ENCODE measurements at regions not wholly inside any gene's neighbourhood (a gene's known extent, or its start where the extent isn't known, plus 50 kb on each side); places are given as distances from the start of the nearest gene placed in this dataset.

GRCh38 chr4:170256807-170257206 is 167.1 kb upstream of the AADAT start:
- TF ChIP-seq CTCF (conservative IDR thresholded peaks at IDR 0.05; ENCODE audit: low read depth in 2 of 2): no peak
- TF ChIP-seq, protein P1, sequence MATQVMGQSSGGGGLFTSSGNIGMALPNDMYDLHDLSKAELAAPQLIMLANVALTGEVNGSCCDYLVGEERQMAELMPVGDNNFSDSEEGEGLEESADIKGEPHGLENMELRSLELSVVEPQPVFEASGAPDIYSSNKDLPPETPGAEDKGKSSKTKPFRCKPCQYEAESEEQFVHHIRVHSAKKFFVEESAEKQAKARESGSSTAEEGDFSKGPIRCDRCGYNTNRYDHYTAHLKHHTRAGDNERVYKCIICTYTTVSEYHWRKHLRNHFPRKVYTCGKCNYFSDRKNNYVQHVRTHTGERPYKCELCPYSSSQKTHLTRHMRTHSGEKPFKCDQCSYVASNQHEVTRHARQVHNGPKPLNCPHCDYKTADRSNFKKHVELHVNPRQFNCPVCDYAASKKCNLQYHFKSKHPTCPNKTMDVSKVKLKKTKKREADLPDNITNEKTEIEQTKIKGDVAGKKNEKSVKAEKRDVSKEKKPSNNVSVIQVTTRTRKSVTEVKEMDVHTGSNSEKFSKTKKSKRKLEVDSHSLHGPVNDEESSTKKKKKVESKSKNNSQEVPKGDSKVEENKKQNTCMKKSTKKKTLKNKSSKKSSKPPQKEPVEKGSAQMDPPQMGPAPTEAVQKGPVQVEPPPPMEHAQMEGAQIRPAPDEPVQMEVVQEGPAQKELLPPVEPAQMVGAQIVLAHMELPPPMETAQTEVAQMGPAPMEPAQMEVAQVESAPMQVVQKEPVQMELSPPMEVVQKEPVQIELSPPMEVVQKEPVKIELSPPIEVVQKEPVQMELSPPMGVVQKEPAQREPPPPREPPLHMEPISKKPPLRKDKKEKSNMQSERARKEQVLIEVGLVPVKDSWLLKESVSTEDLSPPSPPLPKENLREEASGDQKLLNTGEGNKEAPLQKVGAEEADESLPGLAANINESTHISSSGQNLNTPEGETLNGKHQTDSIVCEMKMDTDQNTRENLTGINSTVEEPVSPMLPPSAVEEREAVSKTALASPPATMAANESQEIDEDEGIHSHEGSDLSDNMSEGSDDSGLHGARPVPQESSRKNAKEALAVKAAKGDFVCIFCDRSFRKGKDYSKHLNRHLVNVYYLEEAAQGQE (IDR thresholded peaks at IDR 0.05; ENCODE audit: unreplicated experiment): no peak
- no peak for TF ChIP-seq POLR2AphosphoS5 (IDR thresholded peaks at IDR 0.05; ENCODE audit: low read depth)
- no peak for TF ChIP-seq STAT1 (IDR thresholded peaks at IDR 0.05; ENCODE audit: unreplicated experiment)
- TF ChIP-seq EZH2phosphoT487 (IDR thresholded peaks at IDR 0.05; ENCODE audit: unreplicated experiment): no peak
- no peak for TF ChIP-seq ZNF331 (CRISPR knock-in tag; IDR thresholded peaks at IDR 0.05; ENCODE audit: low read depth)
- no peak for TF ChIP-seq EZH2 (IDR thresholded peaks at IDR 0.05; ENCODE audit: low read depth, unreplicated experiment)
- TF ChIP-seq CREB1 (CRISPR knock-in tag; IDR thresholded peaks at IDR 0.05; ENCODE audit: low read depth): no peak
- no peak for TF ChIP-seq NANOG (IDR thresholded peaks at IDR 0.05; ENCODE audit: borderline replicate concordance)
- TF ChIP-seq JUNB (IDR thresholded peaks at IDR 0.05; ENCODE audit: unreplicated experiment): no peak
- TF ChIP-seq ZNF114 (CRISPR knock-in tag; IDR thresholded peaks at IDR 0.05): no peak
- TF ChIP-seq ETS1 (IDR thresholded peaks at IDR 0.05): no peak

Measured in GM23338 (cell line).